ENCODE measurements at regions not wholly inside any gene's neighbourhood (a gene's known extent, or its start where the extent isn't known, plus 50 kb on each side); places are given as distances from the start of the nearest gene placed in this dataset.

GRCh38 chr18:40493316-40493715 is 1461.7 kb upstream of the PIK3C3 start:
- no peak overlapping the region for H3K27ac ChIP-seq
- TF ChIP-seq, protein P1, sequence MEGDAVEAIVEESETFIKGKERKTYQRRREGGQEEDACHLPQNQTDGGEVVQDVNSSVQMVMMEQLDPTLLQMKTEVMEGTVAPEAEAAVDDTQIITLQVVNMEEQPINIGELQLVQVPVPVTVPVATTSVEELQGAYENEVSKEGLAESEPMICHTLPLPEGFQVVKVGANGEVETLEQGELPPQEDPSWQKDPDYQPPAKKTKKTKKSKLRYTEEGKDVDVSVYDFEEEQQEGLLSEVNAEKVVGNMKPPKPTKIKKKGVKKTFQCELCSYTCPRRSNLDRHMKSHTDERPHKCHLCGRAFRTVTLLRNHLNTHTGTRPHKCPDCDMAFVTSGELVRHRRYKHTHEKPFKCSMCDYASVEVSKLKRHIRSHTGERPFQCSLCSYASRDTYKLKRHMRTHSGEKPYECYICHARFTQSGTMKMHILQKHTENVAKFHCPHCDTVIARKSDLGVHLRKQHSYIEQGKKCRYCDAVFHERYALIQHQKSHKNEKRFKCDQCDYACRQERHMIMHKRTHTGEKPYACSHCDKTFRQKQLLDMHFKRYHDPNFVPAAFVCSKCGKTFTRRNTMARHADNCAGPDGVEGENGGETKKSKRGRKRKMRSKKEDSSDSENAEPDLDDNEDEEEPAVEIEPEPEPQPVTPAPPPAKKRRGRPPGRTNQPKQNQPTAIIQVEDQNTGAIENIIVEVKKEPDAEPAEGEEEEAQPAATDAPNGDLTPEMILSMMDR (conservative IDR thresholded peaks at IDR 0.05), result no peak

DNA sequence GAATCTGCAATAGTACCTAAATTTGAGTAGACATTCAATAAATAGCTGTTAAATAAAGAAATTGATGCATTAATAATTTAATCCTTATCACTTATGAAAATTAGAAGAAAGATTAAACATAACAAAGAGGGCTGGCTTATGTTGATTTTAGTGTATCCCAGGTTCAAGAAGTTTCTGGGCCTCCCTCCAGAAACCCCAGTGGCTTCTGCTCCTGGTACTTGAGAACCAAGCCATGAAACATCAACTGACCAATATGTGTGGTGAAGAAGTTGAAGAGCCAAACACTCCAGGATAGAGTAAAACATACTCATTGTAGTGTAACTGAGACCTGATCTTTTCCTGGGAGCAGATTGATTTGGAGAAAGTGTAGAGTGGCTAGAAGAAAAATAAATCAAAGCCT is 1465.7 kb upstream of the PIK3C3 start:
- H3K27ac ChIP-seq, result no peak overlapping the region
- TF ChIP-seq, protein P1 (conservative IDR thresholded peaks at IDR 0.05), result no peak

DNA sequence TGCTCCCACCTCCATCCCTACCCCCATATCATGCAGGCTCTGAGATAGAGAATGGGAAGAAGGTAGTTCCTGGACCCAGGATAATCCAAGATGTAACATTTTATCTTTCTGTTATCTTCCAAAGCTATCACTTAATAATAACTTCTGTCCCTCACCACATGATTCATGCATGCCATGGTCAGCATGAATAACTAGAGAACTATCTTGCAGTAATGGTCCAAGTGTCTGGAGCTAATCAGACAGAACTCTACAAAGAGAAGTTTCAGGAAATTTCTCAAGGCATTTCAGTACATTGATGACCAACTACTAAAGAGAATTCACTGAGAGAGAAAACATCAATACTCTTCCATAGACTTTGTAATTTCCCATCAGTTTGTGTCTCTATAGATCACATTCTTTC is 1469.7 kb upstream of the PIK3C3 start:
- H3K27ac ChIP-seq, result no peak overlapping the region

GRCh38 chr18:40473221-40474029 is 1481.6 kb upstream of the PIK3C3 start:
- TF ChIP-seq, protein P1 (conservative IDR thresholded peaks at IDR 0.05), result no peak
- no peak overlapping the region for H3K27ac ChIP-seq

More for the DNA sequence above, 1469.7 kb upstream of the PIK3C3 start:
- TF ChIP-seq, protein P1 (conservative IDR thresholded peaks at IDR 0.05), result no peak

GRCh38 chr18:40470723-40471122 is 1484.3 kb upstream of the PIK3C3 start:
- TF ChIP-seq, protein P1 (conservative IDR thresholded peaks at IDR 0.05), result no peak
- peak overlapping the region; percentile 37; the same call in 1 of the 2 replicates for H3K27ac ChIP-seq

DNA sequence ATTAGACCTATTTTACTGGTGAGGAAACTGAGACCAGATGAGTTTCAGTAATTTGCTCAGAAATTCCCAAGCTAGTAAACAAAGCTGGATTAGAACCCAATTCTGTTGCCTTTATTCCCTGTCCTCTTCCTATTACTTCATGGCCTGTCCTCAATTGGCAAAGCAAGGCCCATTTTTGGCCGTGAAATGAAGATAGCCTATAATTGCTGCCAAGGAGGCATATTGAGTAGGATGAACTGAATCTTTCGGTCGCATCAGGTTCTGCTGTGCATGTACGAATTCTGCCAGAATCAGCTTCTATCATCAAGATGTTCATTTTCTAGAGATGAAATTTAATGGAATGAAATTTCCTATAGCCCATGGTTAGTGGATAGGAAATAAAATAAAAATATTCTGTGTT is 1485.2 kb upstream of the PIK3C3 start:
- TF ChIP-seq, protein P1 (conservative IDR thresholded peaks at IDR 0.05), result no peak

DNA sequence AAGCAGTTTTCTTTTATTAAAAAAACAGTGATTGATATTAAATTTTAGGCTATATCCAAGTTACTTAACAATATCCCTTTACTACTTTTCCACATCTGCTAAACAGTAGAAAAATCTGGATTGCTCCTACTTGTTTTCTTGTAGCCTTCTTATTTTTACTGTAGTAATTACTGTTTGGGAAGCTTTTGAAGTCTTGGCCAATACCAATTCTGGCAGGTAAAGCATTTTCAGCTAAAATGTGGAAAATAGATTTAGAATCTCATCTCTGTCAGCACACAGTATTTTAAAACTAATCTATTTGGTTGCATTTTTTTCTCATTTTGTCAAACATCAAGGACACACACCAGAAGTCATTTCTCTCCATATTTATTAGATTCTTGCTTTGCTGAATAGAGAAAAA is 1485.7 kb upstream of the PIK3C3 start:
- H3K27ac ChIP-seq, result no peak overlapping the region
- TF ChIP-seq, protein P1 (conservative IDR thresholded peaks at IDR 0.05), result no peak

More for the DNA sequence above, 1485.2 kb upstream of the PIK3C3 start:
- no peak overlapping the region for H3K27ac ChIP-seq

Data from VCaP (cell line).